SJCRH30 (cell line): ENCODE measurements at regions not wholly inside any gene's neighbourhood (a gene's known extent, or its start where the extent isn't known, plus 50 kb on each side); places are given as distances from the start of the nearest gene placed in this dataset.

Experiments
- DNase-seq, 2 experiments: peaks; one replicate each; pipeline ENCODE4 v3.0.0-alpha.2; 2015 to 2020
- H3K27ac ChIP-seq: fragments of 250-450 bp; sonication (Bioruptor Pico); 2 replicates; pipeline ENCODE4 v1.5.1; 2020; ENCODE audit warnings: mild to moderate bottlenecking, moderate library complexity
- H3K27me3 ChIP-seq: fragments of 250-450 bp; sonication (Bioruptor Pico); 2 replicates; pipeline ENCODE4 v1.5.1; 2020; ENCODE audit warnings: mild to moderate bottlenecking, moderate library complexity
- H3K36me3 ChIP-seq: fragments of 250-450 bp; sonication (Bioruptor Pico); 2 replicates; pipeline ENCODE4 v1.5.1; 2020; ENCODE audit warnings: mild to moderate bottlenecking, moderate library complexity
- H3K4me1 ChIP-seq: fragments of 250-450 bp; sonication (Bioruptor Pico); 2 replicates; pipeline ENCODE4 v1.5.1; 2020; ENCODE audit warnings: mild to moderate bottlenecking, moderate library complexity
- H3K4me3 ChIP-seq: fragments of 250-450 bp; sonication (Bioruptor Pico); 2 replicates; pipeline ENCODE4 v1.5.1; 2020; ENCODE audit warnings: mild to moderate bottlenecking, moderate library complexity
- H3K9me3 ChIP-seq: fragments of 250-450 bp; sonication (Bioruptor Pico); replicated peaks from 2 replicates; pipeline ENCODE4 v1.5.1; 2020; ENCODE audit warnings: mild to moderate bottlenecking, moderate library complexity

DNA sequence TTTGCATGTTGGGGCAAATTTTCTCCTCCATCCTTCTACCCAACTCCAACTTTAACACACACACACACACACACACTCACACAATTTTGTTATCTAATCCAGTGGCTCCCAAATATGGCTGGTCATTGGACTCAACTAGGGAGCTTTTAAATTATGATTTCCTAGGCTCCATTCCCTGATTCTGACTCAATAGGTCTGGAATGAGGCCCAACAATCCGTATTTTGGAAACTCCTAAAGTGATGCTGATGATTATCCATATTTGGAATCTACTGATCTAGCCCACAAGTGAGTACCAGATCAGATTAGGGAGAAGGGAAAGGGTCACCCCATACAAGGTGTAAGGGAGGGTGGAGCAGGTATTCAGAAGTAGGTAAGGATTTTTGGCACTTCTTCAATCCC lies 309.7 kb downstream of the TLE1 start:
- no peaks in the 10 kb centered on the region for H3K27me3 ChIP-seq
- H3K36me3 ChIP-seq = no peaks in the 10 kb centered on the region
- no peak overlapping the region for H3K27ac ChIP-seq
- DNase-seq = no peak
- no peaks in the 10 kb centered on the region; the same call in 1 of the 2 replicates for H3K4me1 ChIP-seq
- H3K4me3 ChIP-seq = no peak overlapping the region
- no peaks in the 10 kb centered on the region; the same call in 1 of the 2 replicates for H3K9me3 ChIP-seq

DNA sequence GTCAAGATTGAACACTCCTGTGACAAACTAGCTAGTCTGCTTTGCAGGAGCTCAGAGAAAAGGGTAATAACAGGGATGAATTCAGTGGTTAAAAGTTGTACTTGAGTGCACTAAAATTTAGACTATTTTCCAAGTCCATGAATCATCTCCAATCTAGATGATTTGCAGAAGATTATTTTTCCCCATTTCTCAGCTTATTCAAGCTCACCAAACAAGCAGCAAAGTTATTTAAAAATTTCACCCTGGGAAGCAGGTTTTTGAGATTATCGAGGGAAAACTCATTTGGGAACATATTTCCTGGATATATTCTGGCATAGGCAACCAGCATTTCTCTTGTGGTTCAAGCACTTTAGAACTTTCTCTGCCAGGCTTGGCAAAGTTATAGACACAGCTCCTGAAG lies 311.4 kb downstream of the TLE1 start:
- no peak overlapping the region for H3K27ac ChIP-seq
- H3K4me3 ChIP-seq = no peak overlapping the region
- no peaks in the 10 kb centered on the region; the same call in 1 of the 2 replicates for H3K9me3 ChIP-seq
- no peaks in the 10 kb centered on the region for H3K36me3 ChIP-seq
- no peak for DNase-seq
- H3K27me3 ChIP-seq = no peaks in the 10 kb centered on the region
- H3K4me1 ChIP-seq = no peaks in the 10 kb centered on the region; the same call in 1 of the 2 replicates

DNA sequence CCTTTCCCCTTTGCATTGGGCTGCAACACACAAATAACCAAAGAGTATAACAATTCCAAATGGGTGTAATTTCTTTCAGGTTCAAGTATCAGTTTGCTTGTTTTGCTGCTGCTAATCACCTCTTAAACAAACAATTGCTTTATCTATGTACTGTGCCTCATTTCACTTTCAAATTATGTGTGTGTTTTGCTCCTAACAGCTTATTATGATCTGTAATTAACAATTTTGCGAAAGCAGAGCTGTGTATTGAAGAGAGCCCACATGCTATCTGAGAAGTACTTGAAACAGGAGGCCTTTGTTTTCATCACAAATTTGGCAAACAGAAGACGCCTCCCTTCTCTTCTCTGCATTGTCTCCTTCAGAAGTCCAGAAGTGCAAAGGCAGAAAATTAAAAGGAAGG lies 312.0 kb downstream of the TLE1 start:
- no peak overlapping the region for H3K27ac ChIP-seq

DNA sequence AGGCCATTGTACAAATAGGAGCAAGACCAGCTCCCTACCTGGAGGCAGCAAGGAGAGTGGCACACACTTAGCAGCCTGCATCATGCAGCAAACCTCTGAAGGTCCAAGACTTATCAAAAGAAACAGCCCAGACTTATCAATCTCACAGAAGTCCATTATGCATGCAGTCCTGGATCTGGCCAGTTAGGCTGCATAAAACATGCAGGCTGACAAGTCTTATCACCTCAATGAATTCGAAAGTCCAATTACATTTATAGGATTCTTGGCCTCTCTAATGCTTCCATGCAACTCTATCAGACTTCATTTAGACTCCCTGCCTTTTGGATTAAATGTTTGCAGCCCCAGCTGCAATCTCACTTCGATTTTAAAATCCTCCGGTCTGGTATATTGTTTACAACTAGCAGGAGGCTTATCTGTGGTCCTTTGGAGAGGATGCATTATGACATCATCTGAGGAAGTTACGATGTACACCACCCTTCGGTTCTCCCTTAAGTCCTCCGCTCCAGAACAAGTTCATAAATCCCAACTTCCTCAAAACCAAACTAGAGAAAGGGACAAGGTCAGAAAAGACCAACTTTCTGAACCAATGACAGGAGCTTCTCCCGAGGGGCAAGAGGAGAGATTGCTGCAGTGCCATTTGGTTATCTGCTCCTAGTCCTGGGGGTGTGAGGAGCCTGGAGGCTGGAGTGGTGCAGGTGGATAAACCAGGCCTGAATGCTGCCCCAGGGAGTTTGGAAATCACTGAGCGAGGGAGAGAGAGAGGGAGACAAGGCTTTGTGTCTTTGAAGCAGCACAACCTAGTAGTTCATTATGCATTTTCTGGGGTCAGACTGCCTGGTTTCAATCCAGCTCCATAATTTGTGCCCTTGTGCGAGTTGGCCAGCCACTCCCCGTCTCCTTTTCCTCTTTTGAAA lies 313.9 kb downstream of the TLE1 start:
- Histone ChIP-seq H3K36me3 (no peaks in the 10 kb centered on the region), H3K9me3 (no peaks in the 10 kb centered on the region; the same call in 1 of the 2 replicates), H3K4me1 (no peaks in the 10 kb centered on the region), H3K27me3 (no peaks in the 10 kb centered on the region), H3K27ac (no peak overlapping the region), H3K4me3 (no peak overlapping the region)
- no peak for DNase-seq

More for the DNA sequence above, 312.0 kb downstream of the TLE1 start:
- no peak for DNase-seq
- Histone ChIP-seq H3K9me3 (no peaks in the 10 kb centered on the region; the same call in 1 of the 2 replicates), H3K27me3 (no peaks in the 10 kb centered on the region), H3K4me3 (no peak overlapping the region), H3K4me1 (no peaks in the 10 kb centered on the region; the same call in 1 of the 2 replicates), H3K36me3 (no peaks in the 10 kb centered on the region)

DNA sequence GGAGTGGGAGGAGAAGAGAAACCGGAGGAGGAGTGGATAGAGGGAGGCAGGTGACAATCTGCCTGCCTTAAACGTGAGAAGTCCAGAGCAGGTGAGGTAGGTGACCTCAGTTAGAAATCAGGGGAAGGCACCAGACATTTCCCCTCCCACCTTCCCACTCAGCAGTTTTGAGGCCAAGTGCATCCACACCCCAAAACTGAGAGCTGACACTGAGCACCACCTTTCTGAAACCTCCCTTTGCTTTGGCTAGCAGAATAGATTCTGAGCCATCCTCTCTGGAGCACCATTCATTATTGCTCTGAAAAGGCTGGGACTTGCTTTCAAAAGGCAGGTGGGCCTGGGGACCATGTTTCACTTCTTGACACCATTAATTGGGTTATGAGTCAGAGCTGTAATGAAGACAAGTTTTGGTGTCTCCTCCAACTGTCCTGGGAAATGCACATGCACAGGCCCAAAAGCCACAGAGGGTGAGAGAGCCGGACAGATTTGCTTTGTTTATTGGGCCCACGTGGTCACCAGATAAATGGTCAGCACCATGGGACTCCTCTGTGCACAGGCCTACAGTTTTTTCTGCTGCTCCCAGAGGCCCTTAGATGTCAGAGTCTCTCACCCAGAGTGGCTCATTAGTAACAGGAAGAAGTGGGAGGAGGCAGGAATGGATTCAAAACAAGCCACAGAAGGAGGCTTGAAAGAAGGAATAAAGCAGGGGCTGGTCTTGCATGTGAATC lies 314.7 kb downstream of the TLE1 start:
- H3K4me3 ChIP-seq = no peak overlapping the region
- DNase-seq = no peak
- no peaks in the 10 kb centered on the region for H3K9me3 ChIP-seq
- H3K4me1 ChIP-seq = no peaks in the 10 kb centered on the region
- no peak overlapping the region for H3K27ac ChIP-seq
- no peaks in the 10 kb centered on the region for H3K27me3 ChIP-seq
- no peaks in the 10 kb centered on the region for H3K36me3 ChIP-seq

DNA sequence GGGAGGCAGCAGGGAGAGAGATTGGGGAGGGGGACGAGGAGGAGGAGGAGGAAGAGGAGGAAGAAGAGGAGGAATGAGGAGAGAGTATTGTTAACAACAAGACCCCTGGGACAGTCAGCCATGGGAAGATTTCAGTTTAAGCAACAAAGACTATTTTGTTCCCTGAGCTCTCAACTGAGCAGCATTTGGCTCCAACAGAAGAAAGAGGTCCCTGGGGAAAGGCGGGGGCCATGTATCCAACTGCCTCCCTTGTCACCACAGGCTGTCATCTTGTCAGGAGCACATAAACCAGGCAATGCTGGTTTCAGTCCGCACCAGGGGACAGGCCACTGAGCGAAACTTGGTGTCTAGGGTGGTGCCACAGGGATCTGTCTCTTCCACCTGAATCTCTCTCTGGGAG lies 316.1 kb downstream of the TLE1 start:
- no peak for DNase-seq
- no peak overlapping the region for H3K4me3 ChIP-seq
- no peaks in the 10 kb centered on the region for H3K36me3 ChIP-seq
- H3K27ac ChIP-seq = no peak overlapping the region
- no peaks in the 10 kb centered on the region for H3K4me1 ChIP-seq
- H3K9me3 ChIP-seq = no peaks in the 10 kb centered on the region
- H3K27me3 ChIP-seq = no peaks in the 10 kb centered on the region

DNA sequence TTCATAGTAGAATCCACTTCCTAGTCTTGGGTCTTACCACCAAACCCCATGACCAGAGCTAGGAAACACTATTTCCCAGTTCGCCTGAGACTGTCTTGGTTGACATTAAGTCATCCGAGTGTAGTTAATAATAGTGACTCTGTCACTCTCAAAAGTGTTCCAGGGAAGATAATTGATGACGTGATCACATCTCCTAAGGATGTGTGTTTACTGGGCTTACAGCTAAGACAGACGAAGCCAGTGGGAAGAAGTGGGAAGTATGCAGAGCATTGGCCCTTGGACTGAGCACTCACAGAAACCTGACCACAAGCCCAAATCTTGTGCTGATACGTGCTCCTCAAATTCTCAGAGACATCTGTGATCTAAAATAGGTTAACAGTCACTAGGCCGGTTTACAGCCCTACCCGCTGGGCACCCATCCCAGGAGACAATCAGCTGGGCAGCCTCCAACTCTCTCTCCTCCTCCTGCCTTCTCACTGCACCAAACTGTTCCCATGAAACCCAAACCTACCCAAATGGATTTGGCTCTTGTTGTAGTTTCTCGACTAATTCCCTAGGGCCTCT lies 316.6 kb downstream of the TLE1 start:
- Histone ChIP-seq H3K27ac (no peak overlapping the region), H3K9me3 (no peaks in the 10 kb centered on the region), H3K4me1 (no peaks in the 10 kb centered on the region), H3K4me3 (no peak overlapping the region), H3K27me3 (no peaks in the 10 kb centered on the region), H3K36me3 (no peaks in the 10 kb centered on the region)
- DNase-seq = no peak

DNA sequence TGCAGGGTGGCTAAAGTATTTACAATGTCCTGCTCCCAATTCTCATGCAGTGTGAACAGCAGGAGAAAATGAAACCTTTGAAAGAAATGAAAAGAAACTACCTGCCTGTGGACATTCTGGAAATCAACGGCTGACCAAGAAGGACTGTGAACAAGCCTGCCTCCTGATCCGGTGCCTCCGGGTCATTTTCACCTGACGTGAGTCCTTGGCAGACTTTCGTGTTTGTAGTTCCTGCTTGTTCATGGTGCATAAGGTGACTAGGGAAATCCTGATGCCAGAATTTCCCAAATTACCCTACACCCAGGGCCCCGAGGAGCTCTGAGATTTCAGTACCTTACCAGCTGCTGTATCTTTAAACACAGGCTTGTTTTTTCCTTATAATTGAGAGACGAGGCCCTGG lies 317.5 kb downstream of the TLE1 start:
- Histone ChIP-seq H3K9me3 (no peaks in the 10 kb centered on the region), H3K27me3 (no peaks in the 10 kb centered on the region), H3K27ac (no peak overlapping the region), H3K4me3 (no peak overlapping the region), H3K36me3 (no peaks in the 10 kb centered on the region), H3K4me1 (no peaks in the 10 kb centered on the region)
- DNase-seq = no peak

DNA sequence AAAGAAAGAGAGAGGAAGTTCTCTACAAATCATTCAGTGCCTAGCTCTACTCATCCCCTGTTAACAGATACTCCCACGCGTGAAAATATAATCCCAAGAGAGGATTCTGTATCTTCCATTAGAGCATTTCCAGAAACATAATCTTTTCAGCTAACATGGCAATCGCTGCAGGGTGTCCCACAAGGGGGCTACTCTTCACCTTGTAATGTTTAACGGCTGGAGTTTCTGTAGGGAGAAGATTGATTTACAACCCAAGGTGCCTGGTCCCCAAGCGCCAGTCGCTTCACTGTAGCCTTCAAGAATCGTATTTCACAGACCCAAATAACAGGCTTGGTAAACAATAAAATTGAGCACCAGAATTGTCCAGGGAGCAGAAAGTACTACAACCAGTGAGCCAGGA lies 318.7 kb downstream of the TLE1 start:
- peaks cover 1% of the 10 kb centered on the region for H3K9me3 ChIP-seq
- H3K36me3 ChIP-seq = no peaks in the 10 kb centered on the region
- no peaks in the 10 kb centered on the region for H3K27me3 ChIP-seq
- no peaks in the 10 kb centered on the region for H3K4me1 ChIP-seq
- no peak for DNase-seq
- H3K27ac ChIP-seq = no peak overlapping the region
- H3K4me3 ChIP-seq = no peak overlapping the region

DNA sequence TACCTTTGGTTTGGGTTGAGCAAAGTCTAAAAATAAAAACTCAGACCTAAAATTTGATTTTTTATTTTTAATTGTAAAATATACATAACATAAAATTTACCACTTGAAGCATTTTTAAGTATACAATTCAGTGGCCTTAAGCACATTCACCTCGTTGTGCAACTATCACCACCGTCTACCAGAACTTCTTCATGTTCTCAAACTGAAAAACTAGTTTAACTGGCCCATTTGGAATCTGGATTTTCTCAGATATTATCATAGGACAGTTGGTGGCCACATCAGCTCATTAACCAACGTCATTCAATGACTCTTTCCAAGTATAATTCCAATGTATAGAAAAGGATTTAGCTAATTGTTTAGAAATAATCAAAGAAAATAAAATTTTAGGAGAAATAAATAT lies 319.3 kb downstream of the TLE1 start:
- Histone ChIP-seq H3K4me3 (no peak overlapping the region), H3K36me3 (no peaks in the 10 kb centered on the region), H3K27me3 (no peaks in the 10 kb centered on the region), H3K4me1 (no peaks in the 10 kb centered on the region), H3K27ac (no peak overlapping the region), H3K9me3 (peaks cover 7% of the 10 kb centered on the region)
- DNase-seq = no peak

DNA sequence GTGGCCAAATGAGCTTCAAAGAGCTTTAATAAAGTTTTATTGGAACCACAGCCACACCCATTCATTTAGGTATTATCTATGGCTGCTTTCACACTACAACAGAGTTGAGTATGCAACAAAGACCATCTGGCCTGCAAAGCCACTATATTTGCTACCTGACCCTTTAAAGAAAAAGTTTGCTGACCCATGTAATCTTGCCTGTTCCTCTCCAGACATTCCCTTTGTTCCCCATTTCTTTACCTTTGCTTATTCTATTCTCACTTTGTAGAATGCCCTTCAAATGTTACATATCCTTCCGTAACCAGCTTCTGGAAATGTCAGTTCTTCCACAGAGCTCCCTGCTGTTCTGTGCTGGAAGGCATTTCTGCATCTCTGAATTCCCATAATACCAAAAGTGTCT lies 320.2 kb downstream of the TLE1 start:
- Histone ChIP-seq H3K27me3 (no peaks in the 10 kb centered on the region), H3K36me3 (no peaks in the 10 kb centered on the region), H3K9me3 (peaks cover 11% of the 10 kb centered on the region), H3K4me3 (no peak overlapping the region), H3K4me1 (peaks cover 8% of the 10 kb centered on the region), H3K27ac (no peak overlapping the region)
- DNase-seq = no peak

DNA sequence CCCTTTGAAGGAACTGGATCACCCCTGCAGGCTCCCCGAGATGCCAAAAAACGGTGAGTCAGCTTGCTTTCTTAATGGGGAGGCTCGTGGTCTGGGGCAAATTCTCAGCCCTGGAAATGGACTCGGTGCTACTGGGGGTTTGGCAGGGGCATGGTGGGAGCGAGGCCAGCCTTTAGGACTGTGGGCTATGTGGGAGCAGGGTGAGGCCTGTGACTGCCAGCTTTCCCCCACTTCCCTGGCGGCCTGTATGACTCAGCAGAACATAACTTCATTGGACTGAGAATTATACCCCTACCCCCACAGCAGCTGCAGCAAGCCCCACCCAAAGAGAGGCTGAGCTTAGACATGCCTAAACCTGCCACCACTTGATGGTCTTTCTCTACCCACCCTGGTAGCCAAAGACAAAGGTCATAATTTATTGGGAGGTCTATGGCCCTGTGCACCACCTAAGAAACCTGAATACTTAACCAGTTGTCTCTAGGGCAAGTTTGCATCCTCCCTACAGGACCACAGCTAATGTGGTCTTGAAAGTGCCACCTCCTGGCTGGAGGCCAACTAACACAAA lies 325.3 kb downstream of the TLE1 start:
- H3K4me3 ChIP-seq = peak overlapping the region; percentile 36
- peaks cover 11% of the 10 kb centered on the region for H3K9me3 ChIP-seq
- H3K27ac ChIP-seq = peak overlapping the region; percentile 90
- H3K36me3 ChIP-seq = no peaks in the 10 kb centered on the region
- peaks cover 20% of the 10 kb centered on the region for H3K4me1 ChIP-seq
- DNase-seq = peak; percentile 97
- no peaks in the 10 kb centered on the region for H3K27me3 ChIP-seq

DNA sequence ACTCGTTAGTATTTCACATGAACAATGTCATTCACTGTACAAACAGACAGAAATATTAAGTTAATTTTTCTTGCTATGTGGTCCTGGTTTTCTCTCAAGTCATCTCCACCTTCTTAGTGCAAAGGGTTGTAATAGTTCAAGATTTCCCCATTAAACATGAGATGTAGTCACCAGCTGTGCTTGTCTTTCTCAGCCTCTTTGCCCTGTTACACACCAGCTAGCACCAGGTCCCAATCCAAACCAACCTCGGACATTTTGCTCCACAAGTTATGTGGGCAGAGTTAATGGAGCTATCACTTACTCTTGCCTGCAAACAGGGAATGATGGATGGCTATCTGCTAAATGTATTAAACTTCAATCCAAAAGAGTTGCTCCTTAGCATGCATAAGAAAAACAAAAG lies 328.1 kb downstream of the TLE1 start:
- Histone ChIP-seq H3K9me3 (peaks cover 11% of the 10 kb centered on the region), H3K4me3 (no peak overlapping the region), H3K36me3 (no peaks in the 10 kb centered on the region), H3K4me1 (peaks cover 20% of the 10 kb centered on the region), H3K27me3 (no peaks in the 10 kb centered on the region), H3K27ac (no peak overlapping the region)
- DNase-seq = peak; percentile 12 to 51

DNA sequence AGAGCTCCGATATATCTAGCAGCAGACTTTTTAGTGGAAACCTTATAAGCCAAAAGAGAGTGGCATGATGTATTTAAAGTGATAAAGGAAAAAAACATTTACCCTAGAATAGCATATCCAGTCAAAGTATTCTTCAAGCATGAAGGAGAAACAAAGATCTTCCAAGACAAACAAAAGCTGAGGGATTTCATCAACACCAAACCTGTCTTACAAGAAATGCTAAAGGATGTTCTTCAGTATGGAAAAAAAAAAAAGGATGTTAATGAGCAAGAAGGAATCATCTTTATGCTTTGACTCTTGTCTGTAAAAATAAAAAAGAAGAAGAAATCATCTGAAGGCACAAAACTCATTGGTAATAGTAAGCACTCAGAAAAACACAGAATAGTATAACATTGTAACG lies 338.2 kb downstream of the TLE1 start:
- no peak for DNase-seq
- Histone ChIP-seq H3K4me3 (no peak overlapping the region), H3K4me1 (no peaks in the 10 kb centered on the region), H3K27me3 (no peaks in the 10 kb centered on the region), H3K27ac (no peak overlapping the region), H3K9me3 (no peaks in the 10 kb centered on the region; the same call in 1 of the 2 replicates), H3K36me3 (no peaks in the 10 kb centered on the region; the same call in 1 of the 2 replicates)

DNA sequence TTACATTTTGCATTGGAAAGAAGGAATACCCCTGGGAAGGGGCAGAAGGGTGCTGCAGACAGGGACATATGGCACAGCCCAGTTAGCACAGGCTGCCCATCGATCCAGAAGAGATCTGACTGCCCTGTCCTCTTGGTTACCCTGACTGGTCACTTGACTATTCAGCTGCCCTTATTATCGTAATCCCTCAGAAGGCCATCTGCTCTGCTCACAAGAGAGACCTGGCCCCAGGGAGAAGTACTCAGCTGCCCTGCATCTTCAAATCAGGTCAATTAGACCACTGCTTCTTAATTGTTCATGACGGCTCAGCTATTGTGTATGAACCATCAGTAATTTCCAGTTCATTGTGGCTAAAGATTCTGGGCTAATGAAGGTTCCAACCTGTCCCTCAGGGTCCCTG lies 345.0 kb downstream of the TLE1 start:
- no peak for DNase-seq
- no peaks in the 10 kb centered on the region for H3K27me3 ChIP-seq
- no peak overlapping the region for H3K27ac ChIP-seq
- no peaks in the 10 kb centered on the region; the same call in 1 of the 2 replicates for H3K36me3 ChIP-seq
- no peak overlapping the region for H3K4me3 ChIP-seq
- no peaks in the 10 kb centered on the region; the same call in 1 of the 2 replicates for H3K9me3 ChIP-seq
- no peaks in the 10 kb centered on the region for H3K4me1 ChIP-seq
